Middle frontal gyrus (tissue), 1 donor: ENCODE measurements at regions not wholly inside any gene's neighbourhood (a gene's known extent, or its start where the extent isn't known, plus 50 kb on each side); places are given as distances from the start of the nearest gene placed in this dataset.

Experiments used
- DNase-seq: peaks from one replicate; pipeline ENCODE4 v3.0.0-alpha.2; 2015; ENCODE audit warnings: low spot score; ENCODE audit errors: extremely low spot score

DNA sequence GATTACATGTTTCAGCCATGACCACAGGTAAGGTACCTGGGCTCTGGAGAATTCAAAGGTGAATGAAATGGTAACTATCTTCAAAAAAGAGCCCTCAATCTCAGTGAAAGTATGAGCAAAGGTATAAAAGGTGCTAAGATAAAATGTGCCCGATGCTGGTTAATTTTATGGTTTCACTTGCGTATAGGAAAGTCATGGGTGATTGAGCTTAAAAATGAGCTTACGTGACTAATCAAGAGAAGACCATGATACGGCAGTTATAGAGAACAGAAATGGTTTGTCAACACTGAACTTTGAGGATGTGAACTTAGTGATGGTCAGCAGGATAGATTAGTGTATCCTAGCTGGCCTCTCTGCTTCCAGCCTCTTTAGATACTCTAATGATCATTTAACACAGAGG lies 320.1 kb downstream of the DEPDC1B start:
- no peak for DNase-seq

DNA sequence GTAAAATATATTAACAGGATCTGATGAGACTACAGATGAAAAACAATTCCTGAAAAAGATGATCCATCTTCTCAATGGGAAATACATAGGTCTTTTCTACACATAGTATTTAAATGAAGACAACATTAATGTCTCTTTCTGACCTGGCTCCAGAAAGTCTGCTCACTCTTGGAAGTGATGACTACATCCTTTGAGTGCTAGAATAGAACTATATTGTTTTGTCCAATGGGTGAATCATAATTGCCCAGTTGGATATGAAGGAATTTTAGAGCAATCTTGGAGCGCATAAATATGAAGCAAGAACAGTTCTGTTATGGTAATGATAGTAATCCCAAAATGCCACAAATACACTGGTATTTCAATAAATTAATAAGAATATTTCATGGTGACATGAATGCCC lies 322.1 kb downstream of the DEPDC1B start:
- no peak for DNase-seq

DNA sequence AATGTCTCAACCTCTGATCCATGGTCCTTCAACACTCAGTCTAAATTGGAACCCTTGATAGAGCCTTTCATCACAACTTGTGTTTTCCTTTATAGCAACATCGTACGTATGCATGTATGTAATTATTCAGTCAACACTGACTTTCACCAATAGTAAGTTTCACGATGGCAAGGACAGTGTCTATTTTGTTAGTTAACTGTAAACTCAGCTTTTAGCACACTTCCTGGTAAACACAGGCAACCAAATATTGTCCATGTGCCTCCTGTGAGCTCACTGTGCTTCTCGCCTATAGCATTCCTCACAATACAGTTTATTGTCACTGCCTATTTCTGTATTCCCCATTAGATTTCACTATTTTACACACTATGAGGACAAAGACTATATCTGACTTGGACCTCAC lies 323.1 kb downstream of the DEPDC1B start:
- DNase-seq, result no peak

DNA sequence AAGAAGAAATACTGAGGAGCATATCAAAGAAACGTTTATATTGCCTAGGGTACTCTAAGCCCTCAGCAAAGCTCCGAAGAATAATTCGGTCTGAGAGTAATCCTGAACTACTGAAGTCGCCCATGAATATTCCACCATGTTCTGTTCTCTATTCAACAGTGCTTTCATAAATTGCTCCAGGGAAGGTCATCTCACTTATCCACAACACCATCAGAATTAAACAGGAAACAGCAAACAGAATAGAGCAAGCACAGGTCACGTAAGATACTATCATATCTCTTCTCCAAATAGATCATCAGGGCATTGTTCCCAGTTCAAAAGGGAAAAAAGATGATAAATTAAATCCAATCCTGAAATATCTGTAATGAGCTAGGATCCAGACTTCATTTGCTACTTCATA lies 325.6 kb downstream of the DEPDC1B start:
- DNase-seq, result no peak

DNA sequence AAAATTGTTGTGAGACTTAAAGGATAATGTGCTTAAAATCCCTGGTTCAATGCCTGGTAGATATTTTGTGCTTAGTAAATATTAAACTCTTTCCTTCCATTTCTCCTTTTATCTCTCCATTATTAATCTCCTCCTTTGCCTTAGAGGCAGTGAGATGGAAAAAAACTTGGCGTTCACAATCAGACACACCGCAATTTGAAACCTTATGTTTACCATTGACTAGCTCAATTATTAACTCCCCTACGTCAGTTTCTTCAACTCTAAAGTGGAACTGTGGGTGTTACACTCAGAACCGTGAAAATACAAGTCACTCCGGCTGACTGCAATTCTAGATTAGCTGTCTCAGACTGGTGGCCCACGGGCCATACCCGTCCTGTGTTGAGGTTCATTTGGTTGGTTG lies 327.2 kb downstream of the DEPDC1B start:
- DNase-seq, result no peak

DNA sequence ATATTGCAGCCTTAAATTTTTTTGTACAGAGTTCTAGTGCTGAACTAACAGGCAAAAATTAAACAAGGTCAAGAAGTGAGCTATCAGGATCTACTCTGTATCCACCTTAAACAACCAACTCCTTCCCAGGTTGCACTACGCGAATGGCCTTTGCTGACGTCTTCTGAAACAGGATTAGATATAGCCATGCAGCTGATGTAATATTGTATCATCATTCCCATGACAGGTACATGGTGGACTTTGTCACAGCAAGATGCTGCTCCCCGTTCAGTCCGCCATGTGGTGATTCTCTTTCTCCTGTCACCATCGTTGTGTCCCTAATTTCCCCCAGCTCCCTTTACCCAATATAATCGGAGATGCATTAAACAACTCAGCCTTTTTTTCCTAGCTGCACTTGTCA lies 328.9 kb downstream of the DEPDC1B start:
- DNase-seq, result no peak

DNA sequence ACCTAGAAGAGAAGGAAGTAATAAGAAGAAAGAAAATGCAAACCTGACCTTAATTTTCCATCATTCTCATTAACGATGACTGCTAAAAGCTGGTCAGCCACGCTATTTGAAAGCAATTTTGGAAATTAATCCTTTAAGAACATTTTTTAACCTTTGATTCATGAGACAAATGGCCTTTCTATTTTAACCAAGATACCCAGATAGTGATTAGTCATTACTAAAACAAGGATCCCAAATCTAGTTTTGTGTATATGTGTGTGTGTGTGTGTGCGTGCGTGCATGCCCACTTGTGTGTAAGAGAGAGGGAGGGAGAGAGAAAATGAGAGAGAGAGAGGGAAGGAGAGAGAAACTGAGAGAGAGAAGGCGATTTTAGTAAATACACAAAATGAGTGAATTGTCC lies 329.5 kb downstream of the DEPDC1B start:
- no peak for DNase-seq

DNA sequence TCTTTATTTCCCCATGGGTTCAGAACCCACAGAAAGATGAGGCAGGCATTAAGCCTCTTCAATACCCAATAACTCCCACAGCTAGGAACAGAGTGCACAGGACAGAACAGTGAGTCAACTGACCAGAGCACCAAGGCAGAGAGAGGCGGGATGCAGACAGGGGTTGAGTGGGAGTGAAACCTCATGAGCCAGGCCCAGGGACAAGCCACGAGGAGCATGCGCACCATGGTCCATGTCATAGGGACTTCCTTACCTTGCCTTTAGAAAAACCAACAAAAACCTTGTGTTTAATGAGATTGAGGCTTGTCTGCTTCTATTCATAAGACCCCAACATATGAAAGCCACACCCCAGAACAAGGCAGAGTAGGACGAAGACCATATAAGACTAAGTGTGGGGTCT lies 330.6 kb downstream of the DEPDC1B start:
- no peak for DNase-seq

DNA sequence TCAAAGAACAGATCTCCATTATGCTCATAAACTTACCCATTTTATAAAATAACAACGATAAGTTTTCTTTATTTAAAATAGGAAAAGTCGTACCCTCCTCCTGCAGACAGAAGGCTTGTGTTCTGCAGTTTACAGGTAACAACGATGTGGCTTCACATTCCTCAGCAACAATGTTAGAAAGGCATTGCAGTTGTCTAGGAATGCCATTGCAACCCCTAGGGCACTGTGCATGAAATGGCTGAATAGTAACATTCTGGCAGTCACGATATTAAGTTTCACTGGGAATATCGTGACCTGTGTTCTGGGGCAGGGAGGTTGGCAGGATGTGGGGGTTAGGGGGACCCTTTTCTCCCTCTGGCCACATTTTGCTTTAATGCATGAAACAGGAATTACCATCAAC lies 331.9 kb downstream of the DEPDC1B start:
- no peak for DNase-seq

DNA sequence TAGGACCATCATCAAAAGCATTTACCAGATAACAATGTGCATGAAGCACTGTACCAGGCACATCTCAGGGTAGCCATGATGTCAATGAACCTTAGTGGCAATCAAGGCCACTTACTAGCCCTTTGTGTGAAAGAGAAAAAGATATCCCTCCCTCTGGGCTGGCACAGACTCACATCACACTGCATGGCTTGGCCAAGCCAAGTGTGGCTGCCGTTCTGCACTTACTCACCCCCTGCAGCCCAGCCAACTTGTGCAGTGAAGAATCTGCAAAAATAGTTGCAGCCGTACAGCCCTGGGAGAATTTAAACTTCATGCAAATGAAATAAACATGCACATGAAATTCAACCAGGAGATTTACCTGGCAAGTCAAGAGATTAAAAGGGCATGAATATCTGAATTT lies 333.5 kb downstream of the DEPDC1B start:
- no peak for DNase-seq

DNA sequence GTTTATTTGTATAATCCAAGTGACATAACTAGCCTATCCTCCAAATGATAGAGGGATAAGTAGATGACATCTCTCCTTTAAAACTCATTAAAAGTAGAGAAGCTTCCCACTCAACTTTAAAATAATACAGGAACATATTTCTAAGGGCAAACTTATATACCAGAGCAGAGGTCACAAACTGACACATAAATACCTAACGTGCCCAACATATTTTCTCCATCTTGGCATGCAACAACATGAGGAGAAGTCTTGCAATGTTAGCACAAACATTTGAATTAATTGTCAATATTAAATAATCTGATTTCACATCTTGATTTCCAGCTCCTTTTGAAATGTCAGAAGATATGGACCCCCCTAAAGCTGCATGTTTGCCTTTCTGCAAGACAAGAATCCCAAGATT lies 335.0 kb downstream of the DEPDC1B start:
- DNase-seq, result no peak

DNA sequence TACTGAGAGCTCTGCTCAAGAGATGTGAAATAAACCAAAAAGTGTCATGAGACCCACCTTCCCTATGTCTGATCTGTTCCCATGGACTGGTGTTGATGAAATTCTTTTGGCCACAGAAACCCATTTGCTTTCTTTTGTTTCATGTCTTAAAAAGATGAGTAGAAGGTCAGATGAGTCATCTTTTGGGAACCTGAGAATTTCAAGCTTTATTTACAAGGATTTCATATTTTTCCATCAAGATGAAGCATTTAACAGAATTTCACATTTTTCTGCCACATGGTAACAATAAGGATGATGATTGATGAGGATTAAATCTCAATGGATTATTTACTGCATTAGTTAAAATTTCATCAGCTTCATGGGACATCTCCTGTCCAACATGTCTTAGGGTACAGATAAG lies 337.8 kb downstream of the DEPDC1B start:
- no peak for DNase-seq

DNA sequence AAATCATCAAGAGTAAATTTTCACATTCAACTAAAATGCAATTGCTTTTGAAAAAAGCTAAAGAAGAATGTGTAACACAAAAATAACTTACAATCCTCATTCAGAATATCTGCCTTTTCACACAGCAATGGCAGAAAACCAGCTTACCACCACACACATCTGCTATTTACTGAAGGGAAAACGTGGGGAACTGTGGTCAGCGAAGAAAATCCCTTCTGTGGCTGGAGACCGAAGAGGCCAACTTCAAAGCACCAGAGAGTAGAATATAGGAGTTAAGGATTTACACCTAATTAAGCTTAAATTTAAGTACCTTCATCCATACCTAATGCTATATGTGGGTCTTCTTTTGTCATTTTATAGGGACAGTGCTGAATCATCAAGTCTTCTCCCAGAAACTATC lies 339.6 kb downstream of the DEPDC1B start:
- no peak for DNase-seq

DNA sequence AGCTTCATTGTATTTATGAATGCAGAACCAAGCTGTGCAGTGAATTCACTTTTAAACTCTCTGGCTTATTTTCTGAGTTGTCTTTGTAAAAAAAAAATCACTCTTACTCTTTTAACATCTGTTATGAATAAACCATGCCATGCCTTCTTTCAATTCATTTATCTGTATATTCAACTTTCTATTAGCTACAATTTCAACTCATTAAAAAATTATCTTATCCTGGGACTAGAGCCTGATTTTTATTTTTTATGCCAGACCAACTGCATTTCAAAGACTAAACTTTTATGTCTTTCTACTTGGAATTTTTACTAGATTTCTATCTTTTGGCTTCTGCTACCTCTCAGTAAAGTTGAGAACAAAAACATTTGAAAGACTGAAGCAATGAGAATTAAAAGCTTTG lies 342.7 kb downstream of the DEPDC1B start:
- no peak for DNase-seq

DNA sequence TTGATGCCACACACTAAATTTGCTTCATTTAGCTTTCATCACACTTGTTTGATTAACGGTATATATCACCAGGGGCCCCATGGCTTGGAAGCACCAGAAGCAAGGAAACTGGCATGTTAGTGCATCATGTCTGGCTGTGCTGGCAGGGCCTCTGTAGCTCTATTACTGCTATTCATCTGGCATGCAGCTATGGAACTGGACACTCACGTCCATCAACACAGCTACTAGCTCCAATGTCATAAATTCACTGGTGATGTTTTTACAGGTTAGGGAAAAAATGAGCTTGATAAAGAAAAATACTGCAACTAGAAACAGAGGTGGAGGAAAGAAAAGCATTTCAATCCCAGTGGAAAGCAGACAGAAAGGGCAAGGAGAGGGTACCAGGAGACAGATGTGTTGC lies 343.2 kb downstream of the DEPDC1B start:
- no peak for DNase-seq

DNA sequence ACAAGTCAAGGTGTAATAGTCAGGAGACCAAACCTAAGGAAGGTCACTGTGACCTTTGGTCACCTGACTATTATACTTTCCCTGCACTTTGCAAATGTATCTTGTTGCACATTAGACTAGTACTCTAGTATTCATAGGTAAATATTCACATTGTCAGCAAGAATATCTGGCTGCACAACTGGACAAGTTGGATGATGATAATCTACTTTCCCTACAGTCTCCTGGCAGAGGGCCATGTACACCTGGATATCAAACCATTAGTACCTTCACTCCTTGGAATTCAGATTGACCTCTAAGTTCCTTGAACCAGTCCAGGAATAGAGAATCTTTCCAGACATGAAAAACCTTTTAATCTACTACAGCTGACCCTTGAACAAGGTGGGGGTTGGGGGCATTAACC lies 344.8 kb downstream of the DEPDC1B start:
- no peak for DNase-seq

DNA sequence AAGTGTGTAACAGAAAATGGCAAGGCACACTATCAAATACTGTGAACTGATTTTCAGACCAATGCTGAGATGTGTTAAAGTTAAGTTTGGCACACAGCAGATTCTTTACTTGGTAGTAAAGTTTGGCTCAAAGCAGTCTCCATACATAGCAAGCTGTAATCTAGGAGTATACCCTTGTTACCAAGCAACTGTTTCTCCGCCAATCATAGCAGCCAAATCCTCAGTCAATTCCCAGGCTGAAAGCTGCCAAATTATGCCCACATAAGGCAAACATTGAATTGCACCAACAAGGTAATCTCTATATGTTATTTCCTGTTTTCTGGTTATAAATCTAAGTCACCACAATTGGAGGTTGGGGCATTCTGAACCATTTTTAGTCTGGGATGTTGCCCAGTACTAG lies 345.7 kb downstream of the DEPDC1B start:
- DNase-seq, result no peak

DNA sequence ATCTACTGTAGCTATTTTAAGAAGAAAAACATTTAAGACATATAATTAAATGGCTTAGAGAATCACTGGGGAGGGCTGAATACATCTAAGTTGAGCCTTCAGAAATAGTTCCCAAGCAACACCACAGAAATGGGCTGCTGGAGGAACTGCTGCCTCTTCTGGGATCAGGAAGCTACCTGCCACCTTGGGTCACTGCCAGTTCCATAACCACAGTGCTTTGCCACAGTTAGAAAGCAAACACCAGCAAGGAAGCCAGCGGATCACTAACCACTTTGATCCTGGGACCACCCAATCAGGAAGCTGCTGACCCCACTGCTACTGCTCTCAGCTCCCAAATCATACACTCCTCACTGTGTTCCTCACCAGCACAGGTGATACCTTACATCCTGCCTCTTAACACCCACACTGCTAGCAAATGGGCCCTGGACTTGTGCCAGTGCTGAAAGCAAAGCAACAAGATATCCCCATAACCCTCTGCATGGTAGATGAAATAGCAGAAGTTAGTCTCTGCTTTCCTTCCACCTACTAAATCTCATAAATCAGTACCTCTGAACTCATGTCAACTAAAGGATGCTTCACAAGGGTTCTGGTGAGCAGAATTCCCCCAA lies 346.9 kb downstream of the DEPDC1B start:
- DNase-seq, result no peak

DNA sequence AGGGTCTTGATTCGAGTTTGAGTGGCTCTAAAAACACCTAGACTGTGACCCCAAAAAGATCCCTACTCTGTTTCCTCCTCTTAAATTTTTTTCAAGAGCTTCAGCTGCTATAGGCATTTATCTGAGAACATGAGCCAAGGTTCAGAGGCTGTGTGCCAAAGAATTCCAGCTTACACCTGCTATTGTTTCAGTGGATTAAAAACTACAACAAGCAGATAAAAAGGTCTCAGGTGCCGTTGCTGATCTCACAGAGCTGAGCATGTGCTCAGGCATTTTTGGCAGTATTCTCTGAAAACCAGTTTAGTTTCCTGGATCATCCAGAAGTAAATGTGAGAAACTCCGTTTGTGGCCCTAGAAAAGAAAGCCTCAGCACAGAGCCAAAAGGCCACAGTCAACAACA lies 349.2 kb downstream of the DEPDC1B start:
- DNase-seq, result no peak

DNA sequence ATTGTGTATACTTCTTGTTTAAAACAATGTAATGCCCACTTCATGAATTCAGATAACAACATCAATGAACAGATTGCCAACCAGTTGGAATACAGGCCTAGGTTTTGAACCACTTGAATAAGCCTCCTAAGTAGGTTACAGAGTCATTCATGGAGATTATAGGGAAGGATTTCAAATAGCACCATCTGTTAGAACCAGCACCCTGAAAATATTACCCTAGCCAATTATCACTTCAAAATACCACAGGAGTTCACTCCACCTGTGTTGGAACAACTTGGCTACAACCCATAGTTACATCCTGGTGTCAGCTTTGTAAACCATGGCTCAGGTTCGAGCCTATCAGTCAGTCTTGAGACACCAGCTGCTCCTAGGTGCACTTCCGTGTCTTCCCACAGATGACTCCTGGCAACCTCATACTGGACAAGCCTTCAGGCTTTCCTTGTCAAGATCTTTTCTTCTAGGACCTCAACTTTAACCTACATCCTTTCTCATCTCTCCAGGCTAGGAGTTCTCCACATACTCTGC lies 350.0 kb downstream of the DEPDC1B start:
- DNase-seq, result no peak

DNA sequence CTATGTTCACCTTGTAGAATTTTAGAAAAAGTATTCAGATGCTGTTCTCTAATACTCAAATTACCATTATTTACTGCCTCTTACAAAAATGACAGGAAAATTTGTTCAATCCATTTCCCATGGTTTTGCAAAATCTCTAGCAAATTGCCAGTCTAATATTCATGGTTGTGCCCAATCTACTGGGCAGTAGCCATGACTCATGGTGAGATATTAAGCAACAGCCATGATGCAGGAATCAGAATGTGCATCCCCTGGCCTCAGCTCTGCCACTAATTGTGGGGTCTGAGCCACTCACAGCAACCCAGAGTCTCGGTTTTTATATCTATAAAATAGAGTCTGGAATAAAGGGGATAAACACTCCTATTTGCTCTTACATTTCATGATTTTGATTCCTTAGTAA lies 353.6 kb downstream of the DEPDC1B start:
- DNase-seq, result no peak

DNA sequence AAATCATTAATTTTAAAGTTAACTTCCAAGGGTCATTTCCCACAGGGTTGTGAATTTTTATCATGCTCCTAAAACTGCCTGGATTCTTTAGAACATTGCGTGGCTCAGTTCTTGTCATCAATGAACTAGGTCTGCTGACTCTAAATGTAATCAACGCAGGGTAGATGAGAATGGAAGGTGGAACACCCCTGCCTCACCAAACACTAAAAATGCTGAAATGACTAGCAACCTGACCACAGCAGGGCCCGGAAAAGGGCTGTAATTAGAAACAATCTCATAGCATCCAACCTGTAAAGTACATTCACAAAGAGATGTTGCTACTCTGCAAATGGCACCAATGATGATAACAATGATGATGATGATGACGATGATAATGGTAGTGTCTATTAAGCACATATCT lies 356.9 kb downstream of the DEPDC1B start:
- DNase-seq, result no peak

DNA sequence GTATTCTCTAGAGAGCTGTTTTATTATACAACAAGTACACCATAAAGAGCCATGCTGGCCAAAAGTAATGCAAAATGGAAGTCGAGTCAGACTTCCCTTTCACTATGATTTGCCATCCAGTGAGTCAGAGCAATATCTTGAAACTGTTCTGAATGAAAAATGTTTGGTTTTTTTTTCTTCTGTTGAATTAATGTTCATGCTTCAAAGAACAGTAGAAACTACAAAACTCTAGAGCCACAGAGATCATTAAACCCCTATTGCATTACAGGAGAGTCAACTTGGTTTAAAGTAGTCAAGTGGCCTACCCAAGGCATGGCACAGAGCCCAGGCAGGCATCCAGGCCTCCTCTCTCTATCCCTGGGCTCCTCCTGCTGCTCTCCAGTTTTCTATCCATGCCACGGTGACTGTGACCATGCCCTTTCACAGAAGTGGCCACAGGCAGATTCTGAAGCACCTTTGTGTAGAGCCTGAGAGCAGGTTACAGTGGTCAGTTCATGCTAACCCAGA lies 358.9 kb downstream of the DEPDC1B start:
- no peak for DNase-seq

DNA sequence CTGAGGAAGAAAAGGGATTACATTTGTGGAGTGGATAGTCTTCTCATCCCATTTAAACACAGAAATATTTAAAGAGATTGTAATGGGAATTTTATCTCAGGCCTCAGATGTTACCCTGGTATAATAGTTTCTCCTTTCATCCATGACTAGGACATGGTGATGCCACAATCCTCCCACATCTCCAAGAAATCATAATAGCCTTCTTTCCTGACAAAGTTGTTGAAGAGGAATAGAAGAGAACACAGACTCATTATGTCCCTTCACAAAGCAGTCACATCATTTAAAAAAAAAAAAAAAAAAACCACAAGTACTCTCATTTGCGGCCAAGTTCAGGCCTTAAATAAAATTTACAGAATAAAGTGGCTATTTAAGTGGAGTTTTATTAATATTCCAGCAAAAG lies 359.6 kb downstream of the DEPDC1B start:
- no peak for DNase-seq
